IPS-NIHi7 (cell line): ENCODE measurements at regions not wholly inside any gene's neighbourhood (a gene's known extent, or its start where the extent isn't known, plus 50 kb on each side); places are given as distances from the start of the nearest gene placed in this dataset.
A peak's percentile ranks its signal among the peaks of the same experiment; 100 is the strongest.

Experiments
- DNase-seq: peaks from one replicate; pipeline ENCODE4 v3.0.0; 2012; ENCODE audit warnings: mixed read lengths; ENCODE audit errors: extremely low spot score

- no peak for DNase-seq
Measured at GRCh38 chr5:89041976-89042375, 159.0 kb upstream of the MEF2C start.

GRCh38 chr5:89041249-89041779, 158.3 kb upstream of the MEF2C start:
- DNase-seq = no peak

- DNase-seq = no peak
Measured at GRCh38 chr5:89036704-89037489, 153.9 kb upstream of the MEF2C start.

GRCh38 chr5:89036166-89036565, 153.2 kb upstream of the MEF2C start:
- no peak for DNase-seq

GRCh38 chr5:89034588-89034987, 151.6 kb upstream of the MEF2C start:
- DNase-seq = no peak

GRCh38 chr5:89030798-89031197, 147.8 kb upstream of the MEF2C start:
- no peak for DNase-seq

- no peak for DNase-seq
Measured at GRCh38 chr5:89028595-89029285, 145.8 kb upstream of the MEF2C start.

GRCh38 chr5:89024045-89024444, 141.1 kb upstream of the MEF2C start:
- DNase-seq = no peak

GRCh38 chr5:89020926-89021610, 138.1 kb upstream of the MEF2C start:
- no peak for DNase-seq

GRCh38 chr5:89016741-89017303, 133.8 kb upstream of the MEF2C start:
- no peak for DNase-seq

GRCh38 chr5:89015409-89015808, 132.4 kb upstream of the MEF2C start:
- DNase-seq = no peak

- DNase-seq = peak; percentile 19
Measured at GRCh38 chr5:89011778-89012711, 129.1 kb upstream of the MEF2C start.

- no peak for DNase-seq
Measured at GRCh38 chr5:89010512-89010911, 127.5 kb upstream of the MEF2C start.

- no peak for DNase-seq
Measured at GRCh38 chr5:89008291-89008690, 125.3 kb upstream of the MEF2C start.

- no peak for DNase-seq
Measured at GRCh38 chr5:89005990-89006389, 123.0 kb upstream of the MEF2C start.

GRCh38 chr5:89004379-89004778, 121.4 kb upstream of the MEF2C start:
- no peak for DNase-seq

GRCh38 chr5:89003563-89004036, 120.6 kb upstream of the MEF2C start:
- DNase-seq = no peak

GRCh38 chr5:88999853-89000252, 116.9 kb upstream of the MEF2C start:
- DNase-seq = no peak

GRCh38 chr5:88997937-88998336, 115.0 kb upstream of the MEF2C start:
- DNase-seq = no peak

GRCh38 chr5:88984040-88984439, 101.1 kb upstream of the MEF2C start:
- no peak for DNase-seq

- no peak for DNase-seq
Measured at GRCh38 chr5:88979726-88980125, 96.7 kb upstream of the MEF2C start.
